ENCODE measurements at regions not wholly inside any gene's neighbourhood (a gene's known extent, or its start where the extent isn't known, plus 50 kb on each side); places are given as distances from the start of the nearest gene placed in this dataset.
A peak's percentile ranks its signal among the peaks of the same experiment; 100 is the strongest.
"Not testable (repeated sequence)": the region's sequence is repeated elsewhere in the genome, so short reads cannot be mapped to it uniquely, and the experiment has no call there.

GRCh38 chr3:195669310-195669709, 51.5 kb upstream of the MUC20 start:
- H3K4me1 ChIP-seq; H3K27me3 ChIP-seq; H3K4me3 ChIP-seq (replicated peaks in 1 of 3); H3K27ac ChIP-seq; DNase-seq; intact Hi-C loops (cut with DNase I); H3K9me3 ChIP-seq: not testable (repeated sequence)
- 83 to 84% methylated on average over 11 to 13 of the region's 13 CpGs for WGBS, 2 donors
- peaks cover 16 to 30% of the 10 kb centered on the region in 2 donors for H3K36me3 ChIP-seq

DNA sequence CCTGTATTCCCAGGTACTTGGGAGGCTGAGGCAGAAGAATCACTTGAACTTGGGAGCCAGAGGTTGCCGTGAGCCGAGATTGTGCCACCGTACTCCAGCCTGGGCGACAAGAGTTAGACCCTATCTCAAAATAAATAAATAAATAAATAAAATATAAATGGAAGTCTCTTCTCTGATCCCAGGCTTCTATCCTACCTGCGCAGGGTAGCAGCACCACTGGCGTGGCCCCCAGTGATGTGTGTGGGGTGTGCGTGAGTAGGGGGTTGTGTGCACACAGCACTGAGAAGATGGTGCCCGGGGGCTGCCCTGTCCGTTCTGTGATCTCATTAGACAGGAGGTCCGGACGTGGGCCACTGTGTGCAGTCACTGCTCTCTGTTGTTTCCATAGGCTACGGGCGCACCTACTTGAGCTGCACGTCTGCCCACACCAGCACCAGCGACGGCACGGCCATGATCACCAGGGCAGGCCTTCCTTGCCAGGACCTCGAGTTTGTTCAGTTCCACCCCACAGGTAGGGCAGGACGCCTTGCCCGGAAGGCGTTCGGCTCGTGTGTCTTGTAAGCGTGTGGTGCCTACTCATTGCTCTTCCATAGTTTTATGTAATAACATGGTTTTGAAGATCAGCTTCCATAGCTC, 52.5 kb upstream of the MUC20 start:
- H3K9me3 ChIP-seq; H3K4me3 ChIP-seq (replicated peaks in 1 of 3); H3K4me1 ChIP-seq; H3K27ac ChIP-seq; DNase-seq; H3K27me3 ChIP-seq; intact Hi-C loops (cut with DNase I): not testable (repeated sequence)
- WGBS, 2 donors: 87 to 89% methylated on average over 22 to 24 of the region's 24 CpGs
- H3K36me3 ChIP-seq: peaks cover 9 to 22% of the 10 kb centered on the region in 2 donors

- H3K4me3 ChIP-seq (replicated peaks in 1 of 3); H3K27ac ChIP-seq; H3K9me3 ChIP-seq; H3K27me3 ChIP-seq; H3K4me1 ChIP-seq; intact Hi-C loops (cut with DNase I); H3K36me3 ChIP-seq: not testable (repeated sequence)
- 77 to 89% methylated on average over 7 to 11 of the region's 19 CpGs for WGBS, 2 donors
- peak; percentile 55 to 66 for DNase-seq
Measured at GRCh38 chr3:195665311-195665710, 55.5 kb upstream of the MUC20 start.

GRCh38 chr3:195664131-195664530, 56.6 kb upstream of the MUC20 start:
- H3K27ac ChIP-seq; intact Hi-C loops (cut with DNase I); H3K27me3 ChIP-seq; DNase-seq; H3K9me3 ChIP-seq; H3K4me3 ChIP-seq (replicated peaks in 1 of 3); H3K36me3 ChIP-seq; H3K4me1 ChIP-seq: not testable (repeated sequence)
- 95 to 97% methylated on average over 11 to 12 of the region's 12 CpGs for WGBS, 2 donors

GRCh38 chr3:195659136-195659533, 61.6 kb upstream of the MUC20 start:
- H3K4me3 ChIP-seq (replicated peaks in 1 of 3); DNase-seq; H3K27ac ChIP-seq; H3K36me3 ChIP-seq; H3K4me1 ChIP-seq; H3K9me3 ChIP-seq; intact Hi-C loops (cut with DNase I); H3K27me3 ChIP-seq: not testable (repeated sequence)
- 91 to 100% methylated on average over 2 to 6 of the region's 7 CpGs for WGBS, 2 donors

- WGBS, 2 donors: 8 to 11% methylated on average over 3 to 7 of the region's 53 CpGs
- H3K9me3 ChIP-seq; DNase-seq; H3K27ac ChIP-seq; H3K4me1 ChIP-seq; H3K36me3 ChIP-seq; intact Hi-C loops (cut with DNase I); H3K27me3 ChIP-seq: not testable (repeated sequence)
- peak overlapping the region in 2 of 3 donors; percentile 77 to 83 for H3K4me3 ChIP-seq (replicated peaks in 1 of 3)
Measured at GRCh38 chr3:195658381-195659135, 62.2 kb upstream of the MUC20 start.

- intact Hi-C loops (cut with DNase I); H3K36me3 ChIP-seq; H3K4me1 ChIP-seq; H3K9me3 ChIP-seq; H3K27me3 ChIP-seq: not testable (repeated sequence)
- TF ChIP-seq POLR2A (IDR thresholded peaks at IDR 0.05): peak in 1 of 2 donors; percentile 49
- peak overlapping the region; percentile 25 to 83 (median 77) for H3K4me3 ChIP-seq (replicated peaks in 1 of 3)
- peak; percentile 87 to 93 for DNase-seq
- peak overlapping the region; percentile 36 to 91 (median 68) for H3K27ac ChIP-seq
- 15 to 35% methylated on average over 7 to 28 of the region's 99 CpGs for WGBS, 2 donors
Measured at GRCh38 chr3:195657475-195658372, 63.1 kb upstream of the MUC20 start.

DNA sequence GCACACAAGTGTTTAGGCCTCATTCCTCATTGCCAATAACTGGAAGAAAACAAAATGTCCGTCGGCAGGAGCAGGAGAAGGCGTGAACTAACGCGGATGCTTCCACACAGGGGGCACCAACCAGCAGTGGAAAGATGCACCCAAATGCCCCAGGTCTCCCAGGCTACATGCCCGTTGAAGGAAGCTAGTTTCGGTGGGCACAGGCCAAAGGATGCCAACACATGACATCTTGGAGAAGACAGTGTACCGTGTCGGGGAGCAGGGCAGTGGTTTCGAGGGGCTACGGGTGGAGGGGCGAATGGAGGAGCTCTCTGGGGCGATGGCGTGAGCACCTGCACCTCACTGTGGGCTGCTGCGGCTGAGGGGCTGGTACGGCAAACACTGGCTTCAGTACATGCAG, 64.7 kb upstream of the MUC20 start:
- H3K4me1 ChIP-seq; H3K27ac ChIP-seq; H3K4me3 ChIP-seq (replicated peaks in 1 of 3); intact Hi-C loops (cut with DNase I); H3K27me3 ChIP-seq; DNase-seq; H3K36me3 ChIP-seq; H3K9me3 ChIP-seq: not testable (repeated sequence)
- 84 to 95% methylated on average over 13 to 16 of the region's 16 CpGs for WGBS, 2 donors

- H3K27ac ChIP-seq; H3K4me3 ChIP-seq (replicated peaks in 1 of 3); H3K36me3 ChIP-seq; H3K27me3 ChIP-seq; H3K9me3 ChIP-seq; DNase-seq; H3K4me1 ChIP-seq; intact Hi-C loops (cut with DNase I): not testable (repeated sequence)
- no CpG with 5 or more reads among the region's 10 CpGs for WGBS, 2 donors
Measured at GRCh38 chr3:195654746-195655145, 66.0 kb upstream of the MUC20 start.

- DNase-seq; H3K4me3 ChIP-seq (replicated peaks in 1 of 3); intact Hi-C loops (cut with DNase I); H3K27ac ChIP-seq; H3K4me1 ChIP-seq; H3K27me3 ChIP-seq; H3K36me3 ChIP-seq; H3K9me3 ChIP-seq: not testable (repeated sequence)
- 78% methylated on average over 15 of the region's 15 CpGs; no CpG with 5 or more reads in 1 of the 2 donors for WGBS, 2 donors
Measured at GRCh38 chr3:195654138-195654537, 66.6 kb upstream of the MUC20 start.
